Amygdala (tissue), 56 donors: ENCODE measurements at regions not wholly inside any gene's neighbourhood (a gene's known extent, or its start where the extent isn't known, plus 50 kb on each side); places are given as distances from the start of the nearest gene placed in this dataset.

Experiments used
- DNase-seq, 56 donors: peaks; one replicate each; lab custom pipeline; 2025; lab: John Stamatoyannopoulos, UW

- DNase-seq: no peak
Observed at GRCh38 chrY:21146331-21146730, 364.8 kb upstream of the RBMY1B start.

GRCh38 chrY:21149971-21150370 lies 361.2 kb upstream of the RBMY1B start:
- no peak for DNase-seq

- DNase-seq: no peak
Observed at GRCh38 chrY:21169821-21170220, 341.3 kb upstream of the RBMY1B start.

- DNase-seq: no peak
Observed at GRCh38 chrY:21174697-21175463, 336.3 kb upstream of the RBMY1B start.

GRCh38 chrY:21175505-21175904 lies 335.6 kb upstream of the RBMY1B start:
- no peak for DNase-seq

- no peak for DNase-seq
Observed at GRCh38 chrY:21177306-21177800, 333.8 kb upstream of the RBMY1B start.

- DNase-seq: no peak
Observed at GRCh38 chrY:21178281-21178680, 332.9 kb upstream of the RBMY1B start.

GRCh38 chrY:21180921-21181320 lies 330.2 kb upstream of the RBMY1B start:
- DNase-seq: peak in 2 of 56 donors; percentile 0

- no peak for DNase-seq
Observed at GRCh38 chrY:21184271-21184670, 326.9 kb upstream of the RBMY1B start.

GRCh38 chrY:21185419-21186105 lies 325.6 kb upstream of the RBMY1B start:
- no peak for DNase-seq

- DNase-seq: no peak
Observed at GRCh38 chrY:21192694-21193093, 318.4 kb upstream of the RBMY1B start.

- no peak for DNase-seq
Observed at GRCh38 chrY:21200246-21200645, 310.9 kb upstream of the RBMY1B start.

GRCh38 chrY:21227849-21228248 lies 283.3 kb upstream of the RBMY1B start:
- DNase-seq: no peak

GRCh38 chrY:21240221-21240620 lies 270.9 kb upstream of the RBMY1B start:
- no peak for DNase-seq

- no peak for DNase-seq
Observed at GRCh38 chrY:21240662-21241310, 270.4 kb upstream of the RBMY1B start.

- DNase-seq: no peak
Observed at GRCh38 chrY:21242793-21243192, 268.3 kb upstream of the RBMY1B start.

- no peak for DNase-seq
Observed at GRCh38 chrY:21246780-21247179, 264.4 kb upstream of the RBMY1B start.

GRCh38 chrY:21248591-21248990 lies 262.5 kb upstream of the RBMY1B start:
- no peak for DNase-seq

- DNase-seq: no peak
Observed at GRCh38 chrY:21253455-21254248, 257.5 kb upstream of the RBMY1B start.

GRCh38 chrY:21254476-21254875 lies 256.7 kb upstream of the RBMY1B start:
- no peak for DNase-seq

- no peak for DNase-seq
Observed at GRCh38 chrY:21256820-21257219, 254.3 kb upstream of the RBMY1B start.
